Muscle layer of colon (tissue), 2 donors: ENCODE measurements at regions not wholly inside any gene's neighbourhood (a gene's known extent, or its start where the extent isn't known, plus 50 kb on each side); places are given as distances from the start of the nearest gene placed in this dataset.
A peak's percentile ranks its signal among the peaks of the same experiment; 100 is the strongest.

Source experiments
- H3K27ac ChIP-seq: one replicate; pipeline ENCODE4 v1.7.0; 2013; ENCODE audit warnings: low read depth, mild to moderate bottlenecking, low read length, moderate library complexity
- H3K27me3 ChIP-seq, 2 donors: one replicate each; pipeline ENCODE4 v1.7.0; 2013; ENCODE audit warnings: low read length in 2 of 2, mild to moderate bottlenecking in 2 of 2; ENCODE audit not compliant: insufficient read depth in 2 of 2, control insufficient read depth in 1 of 2
- H3K36me3 ChIP-seq: one replicate; pipeline ENCODE4 v1.7.0; 2013; ENCODE audit warnings: mild to moderate bottlenecking, low read length; ENCODE audit not compliant: insufficient read depth
- H3K4me1 ChIP-seq: one replicate; pipeline ENCODE4 v1.7.0; 2013; ENCODE audit warnings: mild to moderate bottlenecking, low read length; ENCODE audit not compliant: insufficient read depth
- H3K4me3 ChIP-seq, 2 donors: one replicate each; pipeline ENCODE4 v1.7.0; 2013; ENCODE audit warnings: low read length in 2 of 2, low read depth in 1 of 2, mild to moderate bottlenecking in 1 of 2, moderate library complexity in 1 of 2
- H3K9ac ChIP-seq: one replicate; pipeline ENCODE4 v1.7.0; 2013; ENCODE audit warnings: low read length
- H3K9me3 ChIP-seq: one replicate; pipeline ENCODE4 v1.7.0; 2013; ENCODE audit warnings: mild to moderate bottlenecking, low read length
- donor health status: abdominal sarcoma.
- donor health status: Adenocarcinoma of cecum.

GRCh38 chr2:19746611-19747309, 155.0 kb downstream of the TTC32 start:
- Histone ChIP-seq H3K9ac (no peak overlapping the region), H3K4me1 (no peaks in the 10 kb centered on the region), H3K36me3 (no peaks in the 10 kb centered on the region), H3K4me3 (no peak overlapping the region), H3K27ac (no peak overlapping the region), H3K27me3 (no peaks in the 10 kb centered on the region), H3K9me3 (no peaks in the 10 kb centered on the region)

DNA sequence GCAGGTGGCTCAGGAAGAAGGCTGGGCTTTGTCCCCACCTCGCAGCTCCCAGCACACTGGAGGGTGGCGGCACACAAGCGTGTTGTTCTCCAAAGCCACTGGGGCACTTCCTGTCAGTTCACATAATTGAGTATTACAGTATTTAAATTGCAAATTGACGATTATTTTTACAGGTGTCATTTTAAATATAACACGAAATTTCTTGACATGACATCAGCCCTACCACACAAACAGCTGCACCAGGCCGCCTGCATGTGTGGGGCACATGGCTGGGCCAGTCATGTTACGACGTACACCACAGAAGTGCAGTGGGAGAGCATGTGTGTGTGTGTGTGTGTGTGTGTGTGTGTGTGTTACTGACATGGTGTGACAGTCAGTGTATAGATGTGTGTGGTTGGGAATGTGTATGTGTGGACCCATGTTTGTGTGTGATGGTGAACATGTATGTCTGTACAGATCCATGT, 155.6 kb downstream of the TTC32 start:
- Histone ChIP-seq H3K27ac (no peak overlapping the region), H3K9ac (no peak overlapping the region), H3K9me3 (no peaks in the 10 kb centered on the region), H3K4me1 (no peaks in the 10 kb centered on the region), H3K36me3 (no peaks in the 10 kb centered on the region), H3K4me3 (no peak overlapping the region), H3K27me3 (no peaks in the 10 kb centered on the region)

GRCh38 chr2:19745318-19746136, 156.3 kb downstream of the TTC32 start:
- H3K27me3 ChIP-seq = no peaks in the 10 kb centered on the region
- no peak overlapping the region for H3K4me3 ChIP-seq
- no peak overlapping the region for H3K27ac ChIP-seq
- H3K9ac ChIP-seq = no peak overlapping the region
- H3K4me1 ChIP-seq = no peaks in the 10 kb centered on the region
- no peaks in the 10 kb centered on the region for H3K36me3 ChIP-seq
- no peaks in the 10 kb centered on the region for H3K9me3 ChIP-seq

DNA sequence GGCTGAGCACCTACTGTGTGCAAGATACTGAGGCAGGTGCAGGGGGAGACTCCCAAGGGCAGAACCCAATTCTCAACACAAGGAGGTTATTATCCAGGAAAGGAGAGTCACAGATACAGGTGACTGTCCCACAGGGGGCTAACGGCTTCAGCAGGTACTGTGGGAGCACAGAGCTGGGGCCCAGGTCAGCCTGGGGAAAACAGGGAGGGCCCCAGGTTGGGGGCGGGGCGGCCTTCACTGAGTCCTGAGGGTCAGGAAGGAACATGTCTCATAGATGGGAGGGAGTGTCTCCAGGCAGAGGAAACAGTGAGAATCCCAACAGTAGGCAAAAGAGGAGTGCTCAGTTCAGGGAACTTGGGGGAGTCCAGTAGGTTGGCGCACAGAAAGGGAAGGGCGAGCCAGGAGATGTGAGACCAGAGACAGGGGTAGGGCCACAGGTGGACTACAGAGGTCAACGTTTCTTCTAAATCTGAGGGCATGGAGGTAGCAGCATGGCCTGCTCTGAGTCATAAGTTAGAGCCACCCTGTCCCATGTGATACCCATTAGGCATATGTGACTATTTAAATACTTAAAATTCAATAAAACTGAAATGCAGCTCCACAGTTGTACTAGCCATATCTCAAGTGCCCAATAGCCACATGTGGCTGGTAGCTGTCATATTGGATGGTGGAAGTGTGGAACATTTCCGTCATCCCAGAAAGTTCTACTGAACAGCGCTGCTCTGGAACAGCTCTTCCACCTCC, 157.2 kb downstream of the TTC32 start:
- no peak overlapping the region for H3K27ac ChIP-seq

DNA sequence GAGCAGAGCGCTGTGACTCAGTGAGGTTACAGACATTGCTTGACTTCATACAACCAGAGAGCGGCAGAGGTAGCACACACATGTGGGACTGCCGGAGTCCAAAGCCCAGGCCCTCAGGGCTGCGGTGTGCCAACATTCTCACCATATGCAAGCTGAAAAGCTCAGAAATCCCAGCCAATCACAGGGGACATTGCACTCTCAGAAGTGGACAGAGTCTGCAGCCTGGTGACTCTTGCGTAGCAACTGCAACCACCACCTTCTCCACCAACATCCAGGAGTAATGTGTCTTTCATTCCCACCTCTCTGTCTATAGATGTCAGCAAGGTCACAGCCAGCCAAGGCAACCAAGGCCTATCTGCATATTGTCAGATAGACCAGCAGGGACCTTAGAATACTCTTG, 158.1 kb downstream of the TTC32 start:
- no peaks in the 10 kb centered on the region for H3K9me3 ChIP-seq
- H3K4me3 ChIP-seq = no peak overlapping the region
- H3K9ac ChIP-seq = no peak overlapping the region
- H3K27me3 ChIP-seq = no peaks in the 10 kb centered on the region
- H3K4me1 ChIP-seq = no peaks in the 10 kb centered on the region
- H3K27ac ChIP-seq = no peak overlapping the region
- no peaks in the 10 kb centered on the region for H3K36me3 ChIP-seq

More for the DNA sequence above, 157.2 kb downstream of the TTC32 start:
- Histone ChIP-seq H3K27me3 (no peaks in the 10 kb centered on the region), H3K36me3 (no peaks in the 10 kb centered on the region), H3K4me3 (no peak overlapping the region), H3K4me1 (no peaks in the 10 kb centered on the region), H3K9ac (no peak overlapping the region), H3K9me3 (no peaks in the 10 kb centered on the region)

- no peaks in the 10 kb centered on the region for H3K9me3 ChIP-seq
- H3K4me1 ChIP-seq = peaks cover 6% of the 10 kb centered on the region
- no peak overlapping the region for H3K4me3 ChIP-seq
- no peak overlapping the region for H3K9ac ChIP-seq
- no peaks in the 10 kb centered on the region for H3K36me3 ChIP-seq
- no peaks in the 10 kb centered on the region for H3K27me3 ChIP-seq
- H3K27ac ChIP-seq = no peak overlapping the region
Measured at GRCh38 chr2:19742872-19743271, 158.9 kb downstream of the TTC32 start.

DNA sequence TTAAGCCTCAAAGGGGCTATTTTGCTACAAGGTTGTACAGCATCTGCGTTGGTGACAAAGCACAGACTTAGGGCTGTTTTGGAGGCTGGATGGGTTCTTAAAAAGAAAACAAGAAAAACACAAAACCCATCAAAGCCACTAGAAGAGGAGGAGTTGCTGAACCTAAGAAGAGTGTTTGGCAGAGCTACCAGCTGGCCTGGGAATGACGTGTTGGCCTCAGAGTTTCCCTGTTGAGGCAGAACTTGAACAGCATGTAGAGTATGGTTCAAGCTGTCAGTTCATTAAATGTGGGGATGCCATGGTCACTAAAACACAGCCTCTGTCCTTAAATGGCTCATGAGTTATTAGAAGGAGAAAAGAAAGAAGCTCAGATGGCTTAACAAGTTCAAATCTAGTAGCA, 162.5 kb downstream of the TTC32 start:
- Histone ChIP-seq H3K4me3 (no peak overlapping the region), H3K36me3 (no peaks in the 10 kb centered on the region), H3K9me3 (no peaks in the 10 kb centered on the region), H3K9ac (no peak overlapping the region), H3K4me1 (peaks cover 19% of the 10 kb centered on the region), H3K27ac (no peak overlapping the region), H3K27me3 (no peaks in the 10 kb centered on the region)

DNA sequence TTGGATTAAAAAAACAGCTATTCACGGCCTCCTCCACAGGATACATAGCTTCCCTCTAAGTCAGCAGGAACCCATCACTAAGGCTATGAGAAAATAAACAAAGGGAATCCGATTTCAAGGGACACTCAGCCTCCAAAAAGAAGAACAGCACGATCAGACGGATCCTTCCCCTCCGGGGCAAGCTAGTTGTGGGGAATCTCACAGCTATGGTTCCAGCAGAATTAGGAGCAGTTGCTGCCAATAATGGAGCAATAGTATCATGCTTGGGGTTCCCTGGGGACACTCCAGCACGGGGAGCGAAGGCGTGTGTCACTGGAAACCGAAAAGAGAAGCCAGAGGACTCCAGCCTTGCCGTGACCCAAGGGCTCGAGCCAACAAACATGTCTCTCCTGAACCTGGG, 163.1 kb downstream of the TTC32 start:
- no peak overlapping the region for H3K9ac ChIP-seq
- H3K27ac ChIP-seq = no peak overlapping the region
- peaks cover 24% of the 10 kb centered on the region for H3K4me1 ChIP-seq
- no peaks in the 10 kb centered on the region for H3K27me3 ChIP-seq
- H3K4me3 ChIP-seq = no peak overlapping the region
- no peaks in the 10 kb centered on the region for H3K9me3 ChIP-seq
- H3K36me3 ChIP-seq = no peaks in the 10 kb centered on the region

DNA sequence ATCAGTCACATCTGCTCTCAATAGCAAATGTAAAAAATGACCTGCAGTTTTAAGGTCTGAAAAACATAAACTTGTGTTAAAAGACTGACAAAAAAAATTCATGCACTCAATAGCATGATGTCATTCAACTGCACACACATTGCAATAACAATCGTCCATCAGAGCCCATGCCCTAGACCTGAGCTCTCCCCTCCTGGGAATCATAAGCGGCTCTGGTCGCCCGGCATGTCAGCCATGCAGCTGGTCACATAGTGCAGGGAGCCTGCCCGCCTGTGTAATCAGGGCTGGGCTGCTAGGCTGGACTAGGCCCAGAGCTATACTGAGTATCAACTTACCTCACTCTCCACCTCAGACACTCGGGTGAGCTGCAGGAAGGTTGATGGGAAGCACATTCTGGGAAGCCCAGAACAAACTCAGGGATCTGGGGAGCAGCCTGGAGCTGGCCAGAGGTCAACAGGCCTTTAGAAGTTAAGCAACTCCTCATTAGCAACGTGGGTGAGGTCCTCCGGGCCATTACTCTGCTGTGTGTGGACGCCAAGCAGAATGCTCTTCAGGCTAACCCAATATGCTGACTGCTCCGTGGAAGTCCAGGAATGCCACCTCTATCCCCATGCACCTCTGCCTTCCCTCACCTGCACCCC, 165.5 kb downstream of the TTC32 start:
- H3K27ac ChIP-seq = no peak overlapping the region
- H3K9ac ChIP-seq = no peak overlapping the region
- no peaks in the 10 kb centered on the region for H3K27me3 ChIP-seq
- H3K9me3 ChIP-seq = no peaks in the 10 kb centered on the region
- no peaks in the 10 kb centered on the region for H3K36me3 ChIP-seq
- no peak overlapping the region for H3K4me3 ChIP-seq
- peaks cover 34% of the 10 kb centered on the region for H3K4me1 ChIP-seq

GRCh38 chr2:19733951-19734425, 167.8 kb downstream of the TTC32 start:
- Histone ChIP-seq H3K9me3 (no peaks in the 10 kb centered on the region), H3K27me3 (no peaks in the 10 kb centered on the region), H3K27ac (peak overlapping the region; percentile 16), H3K4me3 (no peak overlapping the region), H3K4me1 (peaks cover 34% of the 10 kb centered on the region), H3K36me3 (no peaks in the 10 kb centered on the region), H3K9ac (no peak overlapping the region)

DNA sequence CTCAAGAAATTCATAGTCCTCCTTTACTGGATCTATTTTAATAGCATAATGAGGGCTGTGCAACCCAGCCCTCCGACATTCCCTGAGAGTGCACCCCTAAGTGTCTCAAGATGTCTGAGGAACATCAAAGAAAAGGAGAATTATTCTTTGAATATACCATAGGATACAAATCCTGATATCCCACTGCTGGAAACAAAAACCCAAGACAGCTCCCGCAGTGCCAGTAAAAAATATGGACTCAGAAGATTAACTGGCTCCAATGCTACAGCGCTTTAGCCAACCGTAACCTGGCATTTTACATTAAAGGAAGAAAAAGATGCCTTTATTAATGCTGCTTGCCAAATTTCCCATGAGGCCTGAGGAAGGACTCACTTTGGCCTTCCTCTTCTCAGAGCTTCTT, 168.4 kb downstream of the TTC32 start:
- H3K27me3 ChIP-seq = no peaks in the 10 kb centered on the region
- peak overlapping the region; percentile 16 for H3K27ac ChIP-seq
- H3K4me1 ChIP-seq = peaks cover 33% of the 10 kb centered on the region
- H3K9me3 ChIP-seq = no peaks in the 10 kb centered on the region
- H3K9ac ChIP-seq = no peak overlapping the region
- no peak overlapping the region for H3K4me3 ChIP-seq
- H3K36me3 ChIP-seq = no peaks in the 10 kb centered on the region
